ENCODE measurements at regions not wholly inside any gene's neighbourhood (a gene's known extent, or its start where the extent isn't known, plus 50 kb on each side); places are given as distances from the start of the nearest gene placed in this dataset.

GRCh38 chr22:35138521-35138920 lies 72.6 kb downstream of the ISX start:
- no peak for DNase-seq
- peaks cover 4 to 37% (median 13%) of the 10 kb centered on the region in 5 donors for H3K27me3 Mint-ChIP-seq
- ATAC-seq, result no peak
- POLR2A ChIA-PET, result no interaction called here
- H3K27ac Mint-ChIP-seq, result no peak overlapping the region
- no peaks in the 10 kb centered on the region for H3K36me3 Mint-ChIP-seq
- H3K4me1 Mint-ChIP-seq, result peaks cover 5 to 9% (median 7%) of the 10 kb centered on the region in 4 donors
- H3K4me3 Mint-ChIP-seq, result no peak overlapping the region
- H3K9me3 Mint-ChIP-seq, result no peaks in the 10 kb centered on the region

GRCh38 chr22:35140879-35141745 lies 75.2 kb downstream of the ISX start:
- Mint-ChIP-seq H3K4me1 (no peaks in the 10 kb centered on the region), H3K27me3 (peaks cover 3 to 46% (median 9%) of the 10 kb centered on the region in 5 donors), H3K4me3 (no peak overlapping the region), H3K27ac (no peak overlapping the region), H3K9me3 (no peaks in the 10 kb centered on the region), H3K36me3 (no peaks in the 10 kb centered on the region)
- no peak for DNase-seq
- no peak for ATAC-seq
- POLR2A ChIA-PET, result no interaction called here

GRCh38 chr22:35148381-35148780 lies 82.4 kb downstream of the ISX start:
- H3K4me3 Mint-ChIP-seq, result no peak overlapping the region
- H3K36me3 Mint-ChIP-seq, result no peaks in the 10 kb centered on the region
- peaks cover 17 to 50% (median 25%) of the 10 kb centered on the region in 5 donors for H3K27me3 Mint-ChIP-seq
- ATAC-seq (no peak), DNase-seq (no peak)
- H3K9me3 Mint-ChIP-seq, result no peaks in the 10 kb centered on the region
- peaks cover 0 to 4% (median 2%) of the 10 kb centered on the region in 4 donors for H3K4me1 Mint-ChIP-seq
- POLR2A ChIA-PET, result no interaction called here
- H3K27ac Mint-ChIP-seq, result peak overlapping the region in 1 of 10 donors; percentile 41

GRCh38 chr22:35148866-35149548 lies 83.0 kb downstream of the ISX start:
- Mint-ChIP-seq H3K4me3 (no peak overlapping the region), H3K36me3 (no peaks in the 10 kb centered on the region), H3K27me3 (peaks cover 19 to 53% (median 28%) of the 10 kb centered on the region in 5 donors), H3K4me1 (peaks cover 0 to 4% (median 2%) of the 10 kb centered on the region in 4 donors), H3K9me3 (no peaks in the 10 kb centered on the region), H3K27ac (no peak overlapping the region)
- no peak for ATAC-seq
- DNase-seq, result no peak
- POLR2A ChIA-PET, result no interaction called here

GRCh38 chr22:35150183-35151107 lies 84.5 kb downstream of the ISX start:
- POLR2A ChIA-PET, result no interaction called here
- peaks cover 24 to 50% (median 32%) of the 10 kb centered on the region in 5 donors for H3K27me3 Mint-ChIP-seq
- H3K36me3 Mint-ChIP-seq, result no peaks in the 10 kb centered on the region
- H3K4me3 Mint-ChIP-seq, result no peak overlapping the region
- peaks cover 0 to 4% (median 2%) of the 10 kb centered on the region in 4 donors for H3K4me1 Mint-ChIP-seq
- peak overlapping the region in 2 of 10 donors; percentile 47 to 66 for H3K27ac Mint-ChIP-seq
- H3K9me3 Mint-ChIP-seq, result no peaks in the 10 kb centered on the region
- DNase-seq, result peak; percentile 4 to 72 (median 40)
- ATAC-seq, result peak in 1 of 2 donors; percentile 37

GRCh38 chr22:35152316-35152715 lies 86.4 kb downstream of the ISX start:
- peak overlapping the region in 1 of 10 donors; percentile 27 for H3K27ac Mint-ChIP-seq
- no peaks in the 10 kb centered on the region for H3K9me3 Mint-ChIP-seq
- H3K4me3 Mint-ChIP-seq, result no peak overlapping the region
- peaks cover 0 to 4% (median 2%) of the 10 kb centered on the region in 4 donors for H3K4me1 Mint-ChIP-seq
- no peak for DNase-seq
- POLR2A ChIA-PET, result no interaction called here
- peaks cover 22 to 68% (median 35%) of the 10 kb centered on the region in 5 donors for H3K27me3 Mint-ChIP-seq
- no peaks in the 10 kb centered on the region for H3K36me3 Mint-ChIP-seq
- no peak for ATAC-seq

- no peaks in the 10 kb centered on the region for H3K9me3 Mint-ChIP-seq
- H3K4me1 Mint-ChIP-seq, result peaks cover 0 to 4% (median 2%) of the 10 kb centered on the region in 4 donors
- ATAC-seq, result no peak
- no peak overlapping the region for H3K27ac Mint-ChIP-seq
- H3K4me3 Mint-ChIP-seq, result no peak overlapping the region
- H3K27me3 Mint-ChIP-seq, result peaks cover 22 to 80% (median 41%) of the 10 kb centered on the region in 5 donors
- DNase-seq, result no peak
- POLR2A ChIA-PET, result no interaction called here
- H3K36me3 Mint-ChIP-seq, result no peaks in the 10 kb centered on the region
These were observed 89.0 kb downstream of the ISX start for GRCh38 chr22:35154937-35155387.

- ATAC-seq (no peak), DNase-seq (no peak)
- peaks cover 20 to 80% (median 39%) of the 10 kb centered on the region in 5 donors for H3K27me3 Mint-ChIP-seq
- H3K27ac Mint-ChIP-seq, result no peak overlapping the region
- H3K36me3 Mint-ChIP-seq, result no peaks in the 10 kb centered on the region
- H3K9me3 Mint-ChIP-seq, result no peaks in the 10 kb centered on the region
- H3K4me3 Mint-ChIP-seq, result no peak overlapping the region
- H3K4me1 Mint-ChIP-seq, result peaks cover 0 to 2% (median 1%) of the 10 kb centered on the region in 4 donors
- POLR2A ChIA-PET, result no interaction called here
These were observed 89.6 kb downstream of the ISX start for GRCh38 chr22:35155403-35156025.

- Mint-ChIP-seq H3K4me3 (no peak overlapping the region), H3K9me3 (no peaks in the 10 kb centered on the region), H3K27ac (no peak overlapping the region), H3K4me1 (no peaks in the 10 kb centered on the region), H3K36me3 (no peaks in the 10 kb centered on the region), H3K27me3 (peaks cover 18 to 78% (median 39%) of the 10 kb centered on the region in 5 donors)
- POLR2A ChIA-PET, result no interaction called here
- DNase-seq (no peak), ATAC-seq (no peak)
These were observed 91.0 kb downstream of the ISX start for GRCh38 chr22:35156945-35157344.

- no peak for ATAC-seq
- DNase-seq, result no peak
- no peaks in the 10 kb centered on the region for H3K9me3 Mint-ChIP-seq
- H3K27ac Mint-ChIP-seq, result peak overlapping the region in 1 of 10 donors; percentile 34
- peaks cover 17 to 77% (median 40%) of the 10 kb centered on the region in 5 donors for H3K27me3 Mint-ChIP-seq
- no peaks in the 10 kb centered on the region for H3K4me1 Mint-ChIP-seq
- no peak overlapping the region for H3K4me3 Mint-ChIP-seq
- H3K36me3 Mint-ChIP-seq, result no peaks in the 10 kb centered on the region
- POLR2A ChIA-PET, result no interaction called here
These were observed 92.4 kb downstream of the ISX start for GRCh38 chr22:35158336-35158735.

GRCh38 chr22:35159343-35159742 lies 93.4 kb downstream of the ISX start:
- Mint-ChIP-seq H3K4me3 (no peak overlapping the region), H3K4me1 (no peaks in the 10 kb centered on the region), H3K27ac (no peak overlapping the region), H3K9me3 (peaks cover 0 to 2% (median 0%) of the 10 kb centered on the region in 9 donors), H3K36me3 (no peaks in the 10 kb centered on the region), H3K27me3 (peaks cover 15 to 79% (median 44%) of the 10 kb centered on the region in 5 donors)
- DNase-seq (no peak), ATAC-seq (no peak)
- POLR2A ChIA-PET, result no interaction called here

- H3K36me3 Mint-ChIP-seq, result peaks cover 0 to 4% (median 0%) of the 10 kb centered on the region in 3 donors
- POLR2A ChIA-PET, result no interaction called here
These were observed 94.3 kb downstream of the ISX start for GRCh38 chr22:35160268-35160667.

More at GRCh38 chr22:35160268-35160667, 94.3 kb downstream of the ISX start:
- Mint-ChIP-seq H3K4me3 (no peak overlapping the region), H3K4me1 (peaks cover 0 to 1% (median 0%) of the 10 kb centered on the region in 4 donors), H3K9me3 (peaks cover 0 to 6% (median 0%) of the 10 kb centered on the region in 9 donors), H3K27ac (no peak overlapping the region), H3K27me3 (peaks cover 19 to 78% (median 46%) of the 10 kb centered on the region in 5 donors)
- DNase-seq (no peak), ATAC-seq (no peak)

All from naive thymus-derived CD8-positive, alpha-beta T cell (primary cell).